Superior temporal gyrus (tissue), 1 donor: ENCODE measurements at regions not wholly inside any gene's neighbourhood (a gene's known extent, or its start where the extent isn't known, plus 50 kb on each side); places are given as distances from the start of the nearest gene placed in this dataset.

Experiments used
- DNase-seq: peaks from one replicate; pipeline ENCODE4 v3.0.0-alpha.2; 2016; ENCODE audit errors: extremely low spot score

DNA sequence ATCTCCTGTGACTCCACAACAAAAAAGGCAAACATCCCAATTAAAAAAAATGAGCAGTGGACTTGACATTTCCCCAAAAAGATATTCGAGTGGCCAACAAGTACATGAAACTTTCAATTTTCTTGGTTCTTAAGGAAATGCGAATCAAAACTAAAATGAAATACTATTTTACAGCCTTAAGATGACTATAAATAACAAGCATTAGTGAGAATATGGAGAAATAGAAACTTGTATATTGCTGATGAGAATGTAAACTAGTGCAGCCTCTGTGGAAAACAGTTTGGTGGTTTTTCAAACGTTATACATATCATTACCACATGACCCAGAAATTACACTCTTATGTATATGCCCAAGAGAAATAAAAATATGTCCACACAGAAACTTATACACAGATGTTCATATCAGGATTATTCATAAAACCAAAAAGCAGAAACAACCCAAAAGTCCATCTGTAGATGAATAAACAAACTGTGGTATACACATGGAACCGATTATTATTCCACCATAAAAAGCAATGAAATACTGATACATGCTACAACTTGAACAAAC, 153.2 kb upstream of the GPR149 start:
- DNase-seq = no peak

DNA sequence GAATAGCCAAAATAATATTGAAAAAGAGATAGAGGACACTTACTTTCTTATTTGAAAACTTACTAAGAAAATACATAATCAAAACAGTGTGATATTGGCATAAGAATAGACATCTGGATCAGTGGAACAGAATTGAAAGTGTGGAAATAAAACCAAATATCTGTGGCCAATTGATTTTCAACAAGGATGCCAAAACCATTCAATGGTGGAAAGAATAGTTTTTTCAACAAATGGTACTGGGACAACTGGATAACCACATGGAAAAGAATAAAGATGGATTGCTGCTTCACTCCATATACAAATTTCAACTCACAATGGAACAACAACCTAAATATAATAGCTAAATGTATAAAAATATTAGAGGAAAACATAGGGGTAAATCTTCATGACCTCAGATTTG, 152.5 kb upstream of the GPR149 start:
- DNase-seq = no peak

DNA sequence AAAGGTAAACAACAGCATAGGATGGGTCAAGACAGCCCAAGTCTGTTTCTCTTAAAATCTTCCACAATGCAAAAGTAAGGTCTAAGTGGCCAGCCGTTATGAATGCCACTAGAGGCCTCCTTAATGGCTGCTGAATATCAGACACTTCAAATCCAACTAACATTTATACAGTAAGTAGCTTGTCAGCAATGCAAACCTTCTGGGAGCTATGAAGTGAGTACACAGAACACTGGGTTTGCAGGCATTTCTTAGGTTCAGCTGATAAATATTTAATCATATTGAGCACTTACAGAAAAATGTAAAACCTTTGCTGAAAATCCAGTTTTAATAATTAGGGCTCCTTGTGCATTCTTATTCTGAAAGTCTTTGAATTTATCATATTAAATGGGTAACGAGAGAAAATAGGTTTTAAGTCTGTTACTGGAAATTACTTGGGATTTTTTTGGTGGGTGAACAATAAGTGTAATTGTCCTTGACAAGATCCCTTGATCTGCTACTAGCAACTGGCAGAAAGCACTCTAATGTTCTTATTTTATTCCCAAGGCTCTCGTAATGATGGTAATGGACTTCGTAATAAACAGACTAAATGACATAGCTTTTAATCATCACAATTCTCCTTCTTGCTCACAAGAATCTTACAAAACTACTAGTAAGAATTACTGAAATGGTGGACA, 141.7 kb upstream of the GPR149 start:
- no peak for DNase-seq

DNA sequence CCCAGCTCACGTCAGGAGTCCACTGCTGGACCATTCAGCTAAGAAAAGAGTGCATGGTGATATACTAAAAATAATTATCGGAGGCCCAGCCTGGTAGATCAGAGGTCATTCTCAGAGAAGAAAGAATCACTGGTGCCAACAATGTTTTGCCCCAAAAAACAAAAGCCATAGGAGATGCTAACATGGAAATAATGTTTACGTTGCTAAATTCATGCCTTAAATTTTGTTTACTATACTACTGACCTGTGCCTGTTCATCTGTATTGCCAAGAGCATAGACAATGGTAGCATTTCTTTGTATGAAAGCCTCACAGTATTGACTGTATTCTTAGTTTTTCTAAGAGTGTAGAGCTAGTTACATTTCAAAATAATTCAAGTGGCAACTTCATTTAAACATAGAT, 138.1 kb upstream of the GPR149 start:
- no peak for DNase-seq

DNA sequence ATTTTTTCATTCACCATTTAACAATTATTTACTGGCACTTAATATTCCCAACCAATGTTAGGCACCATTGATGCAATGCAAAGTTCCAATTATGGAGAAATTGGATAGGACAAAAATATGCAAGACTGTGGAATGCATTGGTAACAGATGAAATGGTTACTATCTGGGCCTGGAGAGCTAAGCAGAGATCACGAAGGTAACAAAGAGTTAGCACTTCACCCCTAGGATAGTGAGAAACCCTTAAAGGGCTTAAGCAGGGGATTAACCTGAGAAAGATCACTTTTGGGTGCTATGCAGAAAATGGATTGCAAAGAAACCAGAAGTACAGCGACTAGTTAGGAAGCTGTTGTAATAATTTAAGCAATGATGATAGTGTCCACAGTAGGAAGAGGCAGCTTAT, 129.6 kb upstream of the GPR149 start:
- DNase-seq = no peak

DNA sequence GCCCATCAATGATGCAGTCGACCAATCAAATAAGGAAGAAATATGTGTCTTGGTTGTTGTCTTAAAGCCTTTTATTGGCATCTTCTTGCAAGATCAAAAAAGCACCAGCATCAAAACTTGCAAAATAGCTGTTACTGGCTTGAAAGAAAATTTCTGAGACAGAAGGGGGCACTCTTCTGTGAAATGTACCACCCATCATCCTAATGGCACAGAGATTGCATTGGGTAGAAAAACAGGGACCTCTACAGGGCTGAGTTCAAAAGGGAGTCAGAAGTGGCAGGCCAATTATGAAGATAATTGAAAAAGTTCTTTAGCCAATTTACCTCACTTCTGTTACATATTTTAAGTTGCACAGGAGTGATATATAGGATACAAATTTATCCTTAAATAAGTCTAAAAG, 122.3 kb upstream of the GPR149 start:
- no peak for DNase-seq

DNA sequence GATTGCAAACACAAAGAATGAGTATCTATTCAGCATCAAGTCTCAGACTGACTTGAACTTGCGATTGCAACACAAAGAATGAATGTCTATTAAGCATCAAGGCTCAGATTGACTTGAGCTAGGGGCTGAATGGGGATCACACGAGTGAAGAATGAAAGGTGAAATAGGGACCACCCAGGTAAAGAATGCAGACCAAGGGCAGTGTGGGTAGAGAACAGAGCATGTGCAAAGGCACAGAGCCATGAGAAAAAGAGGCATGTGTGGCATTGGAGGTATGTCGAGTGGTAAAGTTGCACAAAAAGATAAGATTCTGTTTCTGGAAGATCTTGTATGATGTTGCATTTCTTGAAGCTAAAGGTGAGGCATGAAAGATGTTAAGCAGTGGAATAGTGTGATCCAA, 119.4 kb upstream of the GPR149 start:
- DNase-seq = no peak

DNA sequence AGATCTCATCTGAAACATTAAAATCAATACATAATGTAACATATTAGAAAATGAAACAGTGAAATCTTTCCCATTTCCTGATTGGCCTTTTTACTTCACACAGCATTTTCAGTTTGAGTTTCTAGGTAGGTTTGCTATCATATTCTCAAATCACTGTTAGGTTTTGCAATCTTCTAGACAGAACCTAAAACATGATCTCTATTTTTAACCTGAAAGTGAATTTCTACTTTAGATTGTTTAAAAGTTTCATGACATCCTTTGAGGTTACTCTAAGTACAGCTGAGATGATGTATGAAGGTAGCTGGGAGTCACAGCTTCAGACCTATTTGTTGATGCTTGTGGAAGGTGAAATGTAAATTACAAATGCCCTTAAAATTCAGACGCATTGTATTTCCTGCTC, 118.4 kb upstream of the GPR149 start:
- no peak for DNase-seq

- DNase-seq = no peak
Measured at GRCh38 chr3:154542837-154543236, 112.8 kb upstream of the GPR149 start.

- DNase-seq = no peak
Measured at GRCh38 chr3:154540950-154541604, 111.1 kb upstream of the GPR149 start.

GRCh38 chr3:154538566-154539360, 108.8 kb upstream of the GPR149 start:
- no peak for DNase-seq

DNA sequence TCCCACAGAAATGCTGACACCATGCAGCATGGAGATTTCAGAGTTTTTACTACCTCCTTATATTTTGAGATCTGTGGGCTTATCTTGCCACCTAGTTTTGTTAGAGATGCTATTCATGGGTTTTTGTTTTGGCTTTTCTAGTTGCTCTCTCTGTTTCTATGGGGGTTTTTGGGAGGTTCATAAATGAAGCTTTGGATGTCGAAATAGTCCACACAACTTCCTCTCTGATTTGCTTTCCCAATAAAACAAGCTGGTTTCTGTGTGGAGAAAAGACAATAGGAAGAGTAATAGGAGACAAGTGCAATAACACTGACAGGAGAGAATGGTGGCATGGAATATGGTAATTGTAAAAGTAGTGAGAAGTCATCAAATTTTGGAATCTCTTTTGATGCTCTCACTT, 106.8 kb upstream of the GPR149 start:
- no peak for DNase-seq

DNA sequence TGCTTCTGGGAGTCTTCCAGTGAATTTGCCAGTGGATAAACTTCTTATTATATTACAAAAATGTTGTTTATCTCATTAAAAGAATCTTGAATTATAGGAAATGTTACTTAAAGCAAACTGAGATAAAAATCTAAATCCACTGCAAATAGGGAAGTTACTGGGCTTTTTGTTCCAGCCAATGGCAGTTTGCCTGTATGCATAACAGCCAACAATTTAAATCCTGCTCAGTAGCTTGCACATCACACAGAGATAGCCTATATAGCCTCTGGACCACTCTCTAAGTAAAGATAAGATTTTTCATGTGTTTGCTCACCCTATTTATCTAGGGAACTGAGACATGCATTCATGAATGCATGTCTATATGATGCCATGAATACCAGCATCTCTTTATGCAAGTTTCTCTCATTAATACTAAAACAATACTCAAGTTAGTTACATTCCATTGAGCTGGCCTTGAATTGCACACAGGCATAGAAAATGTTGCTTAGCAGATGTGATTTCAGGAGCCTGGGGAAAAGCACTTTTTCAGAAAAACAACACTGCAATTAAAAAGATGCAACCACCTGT, 92.1 kb upstream of the GPR149 start:
- no peak for DNase-seq

GRCh38 chr3:154517404-154517803, 87.4 kb upstream of the GPR149 start:
- no peak for DNase-seq

GRCh38 chr3:154515921-154516320, 85.9 kb upstream of the GPR149 start:
- DNase-seq = no peak

DNA sequence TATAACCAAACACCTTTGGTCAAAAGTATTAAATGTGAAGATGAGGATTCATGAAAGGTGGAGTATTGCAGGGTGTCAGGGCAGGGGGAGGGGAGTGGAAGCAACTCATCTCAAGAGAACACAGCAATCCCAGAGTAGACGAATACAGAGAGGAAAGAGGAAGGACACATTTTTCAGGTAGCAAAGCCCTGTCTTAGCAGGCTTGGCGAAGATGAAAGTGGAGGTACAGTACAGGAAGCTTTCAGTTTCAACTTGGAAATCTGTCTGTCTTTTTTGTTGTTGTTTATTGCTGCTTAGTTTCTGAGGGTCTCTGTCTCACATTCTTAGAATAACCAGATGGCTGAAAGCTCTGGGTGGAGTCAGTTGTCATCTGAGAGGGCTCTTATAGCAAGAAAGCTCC, 80.8 kb upstream of the GPR149 start:
- no peak for DNase-seq

DNA sequence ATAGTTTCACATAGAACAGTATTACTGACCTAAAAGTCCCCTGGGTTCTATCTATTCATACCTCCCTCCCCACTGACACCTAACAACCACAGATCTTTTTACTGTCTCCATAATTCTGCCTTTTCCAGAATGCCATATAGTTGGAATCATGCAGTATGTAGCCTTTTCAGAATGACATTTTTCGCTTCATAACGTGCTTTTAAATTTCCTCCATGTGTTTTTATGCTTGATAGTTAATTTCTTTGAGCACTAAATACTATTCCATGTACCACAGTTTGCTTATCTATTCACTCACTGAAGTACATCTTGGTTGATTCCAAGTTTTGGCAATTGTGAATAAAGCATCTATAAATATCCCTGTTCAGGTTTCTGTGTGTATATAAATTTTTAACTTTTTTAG, 77.7 kb upstream of the GPR149 start:
- DNase-seq = no peak

GRCh38 chr3:154496978-154497377, 67.0 kb upstream of the GPR149 start:
- DNase-seq = no peak

DNA sequence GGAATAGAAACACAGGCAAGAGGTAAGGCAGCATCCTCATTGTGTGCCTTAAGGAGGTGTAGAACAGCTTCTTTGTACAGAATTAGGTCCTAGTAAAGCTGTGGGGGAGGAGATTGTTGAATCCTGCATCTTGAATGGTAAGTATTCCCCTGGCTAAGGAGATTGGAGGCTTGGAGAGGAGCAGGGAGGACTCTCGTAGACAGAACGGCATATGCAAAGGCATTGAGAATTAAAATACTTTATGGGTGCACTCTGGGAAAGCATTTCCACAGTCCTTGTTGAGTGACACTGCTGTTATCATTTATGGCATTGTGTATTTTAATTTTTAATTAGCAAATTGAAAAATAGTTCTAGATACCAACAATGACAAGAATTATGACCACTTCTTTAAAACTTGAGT, 66.5 kb upstream of the GPR149 start:
- no peak for DNase-seq

DNA sequence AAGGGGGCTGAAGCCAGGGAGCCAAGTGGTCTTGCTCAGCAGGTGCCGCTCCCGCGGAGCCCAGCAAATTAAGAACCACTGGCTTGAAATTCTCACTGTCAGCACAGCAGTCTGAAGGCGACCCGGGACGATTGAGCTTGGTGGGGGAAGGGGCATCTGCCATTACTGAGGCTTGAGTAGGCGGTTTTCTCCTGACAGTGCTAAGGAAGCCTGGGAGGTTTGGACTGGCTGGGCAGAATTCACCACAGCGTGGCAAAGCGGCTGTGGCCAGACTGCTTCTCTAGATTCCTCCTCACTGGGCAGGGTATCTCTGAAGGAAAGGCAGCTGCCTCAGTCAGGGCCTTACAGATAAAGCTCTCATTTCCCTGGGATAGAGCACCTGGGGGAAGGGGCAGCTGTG, 57.0 kb upstream of the GPR149 start:
- DNase-seq = no peak

DNA sequence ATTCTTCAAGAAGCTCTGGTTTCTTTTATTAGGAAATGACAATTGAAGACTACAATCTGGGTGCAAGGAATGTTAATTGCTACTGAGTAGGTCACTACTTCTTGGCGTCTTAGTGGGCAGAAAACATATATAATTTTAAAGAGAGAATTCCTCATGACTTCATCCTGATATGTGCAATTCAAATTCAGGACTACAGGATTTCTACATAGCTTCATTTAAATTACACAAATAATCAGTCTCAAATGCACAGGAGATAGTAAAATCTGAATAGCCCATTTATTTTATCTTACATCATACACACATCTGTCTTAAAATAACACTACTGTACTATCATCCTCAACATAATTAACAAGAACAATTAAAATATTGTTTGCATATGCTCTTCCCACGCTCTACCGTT, 52.5 kb upstream of the GPR149 start:
- no peak for DNase-seq

- no peak for DNase-seq
Measured at GRCh38 chr3:154480033-154480432, 50.0 kb upstream of the GPR149 start.
